Aorta (tissue), 5 donors: ENCODE measurements at regions not wholly inside any gene's neighbourhood (a gene's known extent, or its start where the extent isn't known, plus 50 kb on each side); places are given as distances from the start of the nearest gene placed in this dataset.

Source experiments
- ATAC-seq: fragments of 200-7000 bp; cut with Tn5 transposase; one replicate; pipeline ENCODE4 v1.9.1; 2022; ENCODE audit warnings: moderate library complexity; ENCODE audit not compliant: low FRiP score
- DNase-seq, 2 donors: peaks; one replicate each; pipeline ENCODE4 v3.0.0-alpha.2; 2020
- H3K27ac ChIP-seq, 2 donors: one replicate each; pipeline ENCODE4 v1.5.1; 2013; ENCODE audit warnings: low read length in 2 of 2, mild to moderate bottlenecking in 2 of 2, moderate library complexity in 2 of 2, control low read depth in 1 of 2, inconsistent platforms in 1 of 2, low read depth in 1 of 2
- H3K27me3 ChIP-seq, 2 donors: one replicate each; pipeline ENCODE4 v1.6.1; 2013; ENCODE audit warnings: control low read depth in 1 of 2, low read length in 1 of 2, mild to moderate bottlenecking in 1 of 2, moderate library complexity in 1 of 2; ENCODE audit not compliant: insufficient read depth in 2 of 2, control insufficient read depth in 1 of 2
- H3K36me3 ChIP-seq, 2 donors: one replicate each; pipeline ENCODE4 v1.6.1; 2013; ENCODE audit warnings: control low read depth in 1 of 2, low read length in 1 of 2, mild to moderate bottlenecking in 1 of 2; ENCODE audit not compliant: insufficient read depth in 2 of 2, control insufficient read depth in 1 of 2
- H3K4me1 ChIP-seq, 2 donors: one replicate each; pipeline ENCODE4 v1.6.1; 2013; ENCODE audit warnings: low read length in 2 of 2, control low read depth in 1 of 2, mild to moderate bottlenecking in 1 of 2, moderate library complexity in 1 of 2; ENCODE audit not compliant: insufficient read depth in 2 of 2, control insufficient read depth in 1 of 2
- H3K4me3 ChIP-seq, 2 donors: one replicate each; pipeline ENCODE4 v1.5.1; 2013; ENCODE audit warnings: low read length in 2 of 2, control low read depth in 1 of 2, mild to moderate bottlenecking in 1 of 2
- H3K9me3 ChIP-seq: one replicate; pipeline ENCODE4 v1.6.1; 2013; ENCODE audit warnings: mild to moderate bottlenecking, low read length; ENCODE audit not compliant: control insufficient read depth
- WGBS, 2 donors: extraction: QIAGEN DNeasy Blood & Tissue Kit; methylation state at CpG; one replicate each; pipeline ENCODE4 v1.1.7; 2013; 5-methylcytosine and 5-hydroxymethylcytosine counted together
- intact Hi-C, 2 donors: fragments of 100-400 bp; cut with DNase I; formaldehyde crosslinking; loops; one replicate each; pipeline versions ENCODE4 v1.14.2 to v1.15.0; 2022
- donor health status: healthy with polysubstance abuse.
- donor health status: Bipolar disorder and iron deficiency.
- donor health status: DM: no; HTN: no; CAD: no.
- donor health status: DM: no; HTN: no; CAD: no.
- donor health status: DM: yes; HTN: yes; CAD: no.

GRCh38 chr7:131909151-131909768 lies 352.8 kb upstream of the PODXL start:
- Histone ChIP-seq H3K4me1 (no peaks in the 10 kb centered on the region), H3K36me3 (no peaks in the 10 kb centered on the region), H3K9me3 (peaks cover 2% of the 10 kb centered on the region), H3K4me3 (no peak overlapping the region), H3K27me3 (no peaks in the 10 kb centered on the region), H3K27ac (no peak overlapping the region)
- DNase-seq = no peak
- intact Hi-C loops = no loop called here
- WGBS, 2 donors = 9 to 11% methylated on average over 53 to 68 of the region's 68 CpGs
- ATAC-seq = no peak

- ATAC-seq (no peak), DNase-seq (no peak)
- no peaks in the 10 kb centered on the region for H3K36me3 ChIP-seq
- peaks cover 2% of the 10 kb centered on the region for H3K9me3 ChIP-seq
- no peak overlapping the region for H3K27ac ChIP-seq
- H3K4me3 ChIP-seq = no peak overlapping the region
- intact Hi-C loops = no loop called here
- H3K27me3 ChIP-seq = no peaks in the 10 kb centered on the region
- no peaks in the 10 kb centered on the region for H3K4me1 ChIP-seq
- 79 to 84% methylated on average over 7 of the region's 7 CpGs for WGBS, 2 donors
Observed at GRCh38 chr7:131908714-131909113, 352.3 kb upstream of the PODXL start.

- Histone ChIP-seq H3K27ac (no peak overlapping the region), H3K27me3 (peaks cover 0 to 1% of the 10 kb centered on the region in 2 donors), H3K9me3 (peaks cover 3% of the 10 kb centered on the region), H3K4me1 (no peaks in the 10 kb centered on the region), H3K36me3 (no peaks in the 10 kb centered on the region), H3K4me3 (no peak overlapping the region)
- intact Hi-C loops = no loop called here
- DNase-seq = no peak
- 35 to 50% methylated on average over 3 of the region's 3 CpGs for WGBS, 2 donors
- ATAC-seq = no peak
Observed at GRCh38 chr7:131905471-131905973, 349.1 kb upstream of the PODXL start.

GRCh38 chr7:131904760-131905327 lies 348.4 kb upstream of the PODXL start:
- WGBS, 2 donors = 30 to 39% methylated on average over 3 of the region's 3 CpGs
- H3K27ac ChIP-seq = no peak overlapping the region
- H3K4me3 ChIP-seq = no peak overlapping the region
- DNase-seq (no peak), ATAC-seq (no peak)
- intact Hi-C loops = no loop called here
- H3K36me3 ChIP-seq = no peaks in the 10 kb centered on the region
- H3K9me3 ChIP-seq = peaks cover 3% of the 10 kb centered on the region
- peaks cover 0 to 1% of the 10 kb centered on the region in 2 donors for H3K27me3 ChIP-seq
- no peaks in the 10 kb centered on the region for H3K4me1 ChIP-seq

- peaks cover 0 to 1% of the 10 kb centered on the region in 2 donors for H3K27me3 ChIP-seq
- H3K4me1 ChIP-seq = no peaks in the 10 kb centered on the region
- no peak for DNase-seq
- no peak overlapping the region for H3K4me3 ChIP-seq
- ATAC-seq = no peak
- H3K36me3 ChIP-seq = no peaks in the 10 kb centered on the region
- peaks cover 3% of the 10 kb centered on the region for H3K9me3 ChIP-seq
- 86 to 93% methylated on average over 1 of the region's 1 CpG for WGBS, 2 donors
- H3K27ac ChIP-seq = no peak overlapping the region
- intact Hi-C loops = no loop called here
Observed at GRCh38 chr7:131903315-131903714, 346.9 kb upstream of the PODXL start.

- no peaks in the 10 kb centered on the region for H3K36me3 ChIP-seq
- H3K4me1 ChIP-seq = no peaks in the 10 kb centered on the region
- H3K27me3 ChIP-seq = peaks cover 0 to 1% of the 10 kb centered on the region in 2 donors
- ATAC-seq = no peak
- H3K27ac ChIP-seq = no peak overlapping the region
- peaks cover 3% of the 10 kb centered on the region for H3K9me3 ChIP-seq
- no peak for DNase-seq
- H3K4me3 ChIP-seq = no peak overlapping the region
- intact Hi-C loops = no loop called here
- WGBS, 2 donors = 11 to 37% methylated on average over 1 of the region's 1 CpG
Observed at GRCh38 chr7:131900785-131901287, 344.4 kb upstream of the PODXL start.

- H3K4me3 ChIP-seq = no peak overlapping the region
- DNase-seq (no peak), ATAC-seq (no peak)
- H3K9me3 ChIP-seq = peaks cover 1% of the 10 kb centered on the region
- peaks cover 0 to 1% of the 10 kb centered on the region in 2 donors for H3K27me3 ChIP-seq
- H3K4me1 ChIP-seq = no peaks in the 10 kb centered on the region
- intact Hi-C loops = no loop called here
- WGBS, 2 donors = 78 to 80% methylated on average over 4 of the region's 4 CpGs
- H3K36me3 ChIP-seq = no peaks in the 10 kb centered on the region
- H3K27ac ChIP-seq = no peak overlapping the region
Observed at GRCh38 chr7:131899271-131900030, 343.0 kb upstream of the PODXL start.

- Histone ChIP-seq H3K4me3 (no peak overlapping the region), H3K27me3 (peaks cover 0 to 1% of the 10 kb centered on the region in 2 donors), H3K9me3 (peaks cover 1% of the 10 kb centered on the region), H3K36me3 (no peaks in the 10 kb centered on the region), H3K4me1 (no peaks in the 10 kb centered on the region), H3K27ac (no peak overlapping the region)
- 45 to 46% methylated on average over 3 of the region's 3 CpGs for WGBS, 2 donors
- ATAC-seq = no peak
- intact Hi-C loops = no loop called here
- no peak for DNase-seq
Observed at GRCh38 chr7:131898418-131898817, 342.0 kb upstream of the PODXL start.
